OCI-LY1 (cell line): ENCODE measurements at regions not wholly inside any gene's neighbourhood (a gene's known extent, or its start where the extent isn't known, plus 50 kb on each side); places are given as distances from the start of the nearest gene placed in this dataset.

Experiments
- EZH2 ChIP-seq: fragments of 200-600 bp; sonication (generic), shearing (Covaris generic); IDR thresholded peaks from 2 replicates; pipeline ENCODE4 v1.8.0; 2017; ENCODE audit warnings: borderline replicate concordance, mixed run types, mild to moderate bottlenecking, antibody characterized with exemption, low read length, moderate library complexity, mixed read lengths
- TF ChIP-seq, protein P1 (sequence below): fragments of 200-600 bp; sonication (generic), shearing (Covaris generic); IDR thresholded peaks from 2 replicates; pipeline ENCODE4 v1.5.1; 2017; ENCODE audit warnings: mild to moderate bottlenecking, antibody characterized with exemption, low read length, moderate library complexity, mixed read lengths

DNA sequence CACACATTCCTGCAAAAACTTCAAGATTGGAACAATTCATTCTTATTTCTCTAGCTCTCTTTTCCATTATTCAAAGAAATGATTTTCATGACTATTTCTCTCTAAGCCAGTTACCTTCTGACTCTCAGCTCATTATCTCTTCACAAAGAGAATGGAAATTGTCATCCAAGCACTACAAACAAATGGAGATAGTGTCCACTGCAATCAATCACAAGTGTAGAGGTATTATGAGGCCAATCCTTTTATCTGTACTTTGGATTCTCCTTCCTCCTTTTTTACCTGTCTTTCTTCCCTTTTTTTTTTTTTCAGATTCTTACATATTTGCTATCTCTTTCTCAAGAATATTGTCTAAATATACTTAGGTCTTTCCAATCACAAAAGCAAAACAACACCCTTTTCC, 497.7 kb upstream of the MEF2C start:
- TF ChIP-seq, protein P1, sequence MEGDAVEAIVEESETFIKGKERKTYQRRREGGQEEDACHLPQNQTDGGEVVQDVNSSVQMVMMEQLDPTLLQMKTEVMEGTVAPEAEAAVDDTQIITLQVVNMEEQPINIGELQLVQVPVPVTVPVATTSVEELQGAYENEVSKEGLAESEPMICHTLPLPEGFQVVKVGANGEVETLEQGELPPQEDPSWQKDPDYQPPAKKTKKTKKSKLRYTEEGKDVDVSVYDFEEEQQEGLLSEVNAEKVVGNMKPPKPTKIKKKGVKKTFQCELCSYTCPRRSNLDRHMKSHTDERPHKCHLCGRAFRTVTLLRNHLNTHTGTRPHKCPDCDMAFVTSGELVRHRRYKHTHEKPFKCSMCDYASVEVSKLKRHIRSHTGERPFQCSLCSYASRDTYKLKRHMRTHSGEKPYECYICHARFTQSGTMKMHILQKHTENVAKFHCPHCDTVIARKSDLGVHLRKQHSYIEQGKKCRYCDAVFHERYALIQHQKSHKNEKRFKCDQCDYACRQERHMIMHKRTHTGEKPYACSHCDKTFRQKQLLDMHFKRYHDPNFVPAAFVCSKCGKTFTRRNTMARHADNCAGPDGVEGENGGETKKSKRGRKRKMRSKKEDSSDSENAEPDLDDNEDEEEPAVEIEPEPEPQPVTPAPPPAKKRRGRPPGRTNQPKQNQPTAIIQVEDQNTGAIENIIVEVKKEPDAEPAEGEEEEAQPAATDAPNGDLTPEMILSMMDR: no peak
- TF ChIP-seq EZH2: no peak
